Lower lobe of right lung (tissue), 2 donors: ENCODE measurements at regions not wholly inside any gene's neighbourhood (a gene's known extent, or its start where the extent isn't known, plus 50 kb on each side); places are given as distances from the start of the nearest gene placed in this dataset.

Source experiments
- ATAC-seq, 2 donors: fragments of 200-7000 bp; cut with Tn5 transposase; one replicate each; pipeline ENCODE4 v1.9.1; 2020 to 2022; ENCODE audit warnings: mild to moderate bottlenecking in 2 of 2, moderate library complexity in 2 of 2
- DNase-seq: peaks from one replicate; pipeline ENCODE4 v3.0.0-alpha.2; 2020
- H3K27ac ChIP-seq: fragments of 200-600 bp; one replicate; pipeline ENCODE4 v1.8.0; 2022
- H3K27me3 ChIP-seq: fragments of 200-600 bp; one replicate; pipeline ENCODE4 v1.8.0; 2022; ENCODE audit warnings: low read depth
- H3K36me3 ChIP-seq: fragments of 200-600 bp; one replicate; pipeline ENCODE4 v1.8.0; 2022; ENCODE audit warnings: mild to moderate bottlenecking
- H3K4me1 ChIP-seq: fragments of 200-600 bp; one replicate; pipeline ENCODE4 v1.8.0; 2022
- H3K4me3 ChIP-seq: fragments of 200-600 bp; one replicate; pipeline ENCODE4 v1.8.0; 2022; ENCODE audit warnings: mild to moderate bottlenecking
- H3K9me3 ChIP-seq: fragments of 200-600 bp; one replicate; pipeline ENCODE4 v1.8.0; 2022
- CTCF ChIP-seq: fragments of 200-600 bp; IDR thresholded peaks from one replicate; pipeline ENCODE4 v1.8.0; 2022; ENCODE audit warnings: antibody characterized with exemption, mild to moderate bottlenecking
- intact Hi-C: fragments of 100-400 bp; cut with DNase I; formaldehyde crosslinking; loops from one replicate; pipeline ENCODE4 v1.11.0; 2022
- donor health status: DM: no; HTN: yes; CAD: no; lungs with severe emphysema.

GRCh38 chr16:66226762-66227161 lies 139.7 kb upstream of the CDH5 start:
- no peaks in the 10 kb centered on the region for H3K4me1 ChIP-seq
- H3K36me3 ChIP-seq, result no peaks in the 10 kb centered on the region
- H3K27ac ChIP-seq, result no peak overlapping the region
- no peak for ATAC-seq
- H3K4me3 ChIP-seq, result no peak overlapping the region
- TF ChIP-seq CTCF, result no peak
- DNase-seq, result no peak
- intact Hi-C loops, result no loop called here
- H3K27me3 ChIP-seq, result no peaks in the 10 kb centered on the region
- H3K9me3 ChIP-seq, result no peaks in the 10 kb centered on the region

- intact Hi-C loops, result no loop called here
- Histone ChIP-seq H3K4me3 (no peak overlapping the region), H3K27ac (no peak overlapping the region), H3K4me1 (no peaks in the 10 kb centered on the region), H3K36me3 (no peaks in the 10 kb centered on the region), H3K27me3 (no peaks in the 10 kb centered on the region), H3K9me3 (no peaks in the 10 kb centered on the region)
- no peak for DNase-seq
- ATAC-seq, result no peak
- TF ChIP-seq CTCF, result no peak
Measured at GRCh38 chr16:66225696-66226095, 140.8 kb upstream of the CDH5 start.

- Histone ChIP-seq H3K36me3 (no peaks in the 10 kb centered on the region), H3K27ac (no peak overlapping the region), H3K4me1 (no peaks in the 10 kb centered on the region), H3K9me3 (no peaks in the 10 kb centered on the region), H3K4me3 (no peak overlapping the region), H3K27me3 (no peaks in the 10 kb centered on the region)
- intact Hi-C loops, result no loop called here
- TF ChIP-seq CTCF, result no peak
- ATAC-seq (no peak), DNase-seq (no peak)
Measured at GRCh38 chr16:66224626-66225025, 141.9 kb upstream of the CDH5 start.

GRCh38 chr16:66224186-66224585 lies 142.3 kb upstream of the CDH5 start:
- Histone ChIP-seq H3K4me1 (no peaks in the 10 kb centered on the region), H3K36me3 (no peaks in the 10 kb centered on the region), H3K27me3 (no peaks in the 10 kb centered on the region), H3K4me3 (no peak overlapping the region), H3K9me3 (no peaks in the 10 kb centered on the region), H3K27ac (no peak overlapping the region)
- DNase-seq (no peak), ATAC-seq (no peak)
- no peak for TF ChIP-seq CTCF
- intact Hi-C loops, result no loop called here

GRCh38 chr16:66223176-66223780 lies 143.2 kb upstream of the CDH5 start:
- Histone ChIP-seq H3K4me3 (no peak overlapping the region), H3K36me3 (no peaks in the 10 kb centered on the region), H3K27ac (no peak overlapping the region), H3K9me3 (no peaks in the 10 kb centered on the region), H3K4me1 (no peaks in the 10 kb centered on the region), H3K27me3 (no peaks in the 10 kb centered on the region)
- ATAC-seq, result no peak
- intact Hi-C loops, result no loop called here
- DNase-seq, result no peak
- TF ChIP-seq CTCF, result no peak

GRCh38 chr16:66222756-66223155 lies 143.7 kb upstream of the CDH5 start:
- intact Hi-C loops, result no loop called here
- no peak overlapping the region for H3K27ac ChIP-seq
- no peak for ATAC-seq
- no peak for TF ChIP-seq CTCF
- no peaks in the 10 kb centered on the region for H3K9me3 ChIP-seq
- no peak for DNase-seq
- no peak overlapping the region for H3K4me3 ChIP-seq
- no peaks in the 10 kb centered on the region for H3K27me3 ChIP-seq
- H3K4me1 ChIP-seq, result no peaks in the 10 kb centered on the region
- H3K36me3 ChIP-seq, result no peaks in the 10 kb centered on the region
